ENCODE measurements at regions not wholly inside any gene's neighbourhood (a gene's known extent, or its start where the extent isn't known, plus 50 kb on each side); places are given as distances from the start of the nearest gene placed in this dataset.

GRCh38 chr7:25959168-25959734, 192.7 kb upstream of the NFE2L3 start:
- TF ChIP-seq POLR2AphosphoS5 (IDR thresholded peaks at IDR 0.05; ENCODE audit: low read depth) (no peak), SPI1 (IDR thresholded peaks at IDR 0.05; ENCODE audit: borderline replicate concordance, low read depth) (no peak), GABPA (IDR thresholded peaks at IDR 0.05; ENCODE audit: low read depth) (no peak), CTCF (IDR thresholded peaks at IDR 0.05; ENCODE audit: insufficient read depth, low read length) (no peak)
- TF ChIP-seq, protein P1, sequence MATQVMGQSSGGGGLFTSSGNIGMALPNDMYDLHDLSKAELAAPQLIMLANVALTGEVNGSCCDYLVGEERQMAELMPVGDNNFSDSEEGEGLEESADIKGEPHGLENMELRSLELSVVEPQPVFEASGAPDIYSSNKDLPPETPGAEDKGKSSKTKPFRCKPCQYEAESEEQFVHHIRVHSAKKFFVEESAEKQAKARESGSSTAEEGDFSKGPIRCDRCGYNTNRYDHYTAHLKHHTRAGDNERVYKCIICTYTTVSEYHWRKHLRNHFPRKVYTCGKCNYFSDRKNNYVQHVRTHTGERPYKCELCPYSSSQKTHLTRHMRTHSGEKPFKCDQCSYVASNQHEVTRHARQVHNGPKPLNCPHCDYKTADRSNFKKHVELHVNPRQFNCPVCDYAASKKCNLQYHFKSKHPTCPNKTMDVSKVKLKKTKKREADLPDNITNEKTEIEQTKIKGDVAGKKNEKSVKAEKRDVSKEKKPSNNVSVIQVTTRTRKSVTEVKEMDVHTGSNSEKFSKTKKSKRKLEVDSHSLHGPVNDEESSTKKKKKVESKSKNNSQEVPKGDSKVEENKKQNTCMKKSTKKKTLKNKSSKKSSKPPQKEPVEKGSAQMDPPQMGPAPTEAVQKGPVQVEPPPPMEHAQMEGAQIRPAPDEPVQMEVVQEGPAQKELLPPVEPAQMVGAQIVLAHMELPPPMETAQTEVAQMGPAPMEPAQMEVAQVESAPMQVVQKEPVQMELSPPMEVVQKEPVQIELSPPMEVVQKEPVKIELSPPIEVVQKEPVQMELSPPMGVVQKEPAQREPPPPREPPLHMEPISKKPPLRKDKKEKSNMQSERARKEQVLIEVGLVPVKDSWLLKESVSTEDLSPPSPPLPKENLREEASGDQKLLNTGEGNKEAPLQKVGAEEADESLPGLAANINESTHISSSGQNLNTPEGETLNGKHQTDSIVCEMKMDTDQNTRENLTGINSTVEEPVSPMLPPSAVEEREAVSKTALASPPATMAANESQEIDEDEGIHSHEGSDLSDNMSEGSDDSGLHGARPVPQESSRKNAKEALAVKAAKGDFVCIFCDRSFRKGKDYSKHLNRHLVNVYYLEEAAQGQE (IDR thresholded peaks at IDR 0.05; ENCODE audit: insufficient replicate concordance, low read depth), result no peak
- peaks cover 3% of the 10 kb centered on the region for H3K27me3 ChIP-seq (ENCODE audit: insufficient read depth, poor library complexity, severe bottlenecking)

DNA sequence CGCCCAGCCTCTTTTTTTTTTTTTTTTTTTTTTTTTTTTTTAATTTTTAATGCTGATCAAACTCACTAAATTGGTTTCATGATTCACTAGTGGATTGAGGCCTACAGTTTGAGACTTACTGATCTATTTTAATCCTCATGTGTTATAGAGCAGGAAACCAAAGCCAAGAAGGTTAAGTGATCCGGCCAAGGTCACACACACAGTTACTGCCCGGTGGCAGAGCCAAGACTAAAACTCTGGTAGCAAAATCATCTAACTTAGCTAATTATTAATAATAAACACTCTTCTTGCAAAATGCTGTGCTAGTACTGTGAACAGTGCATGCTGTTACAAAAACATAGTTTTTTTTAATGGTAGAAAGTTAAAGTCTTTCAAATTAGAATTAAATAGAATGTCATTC, 188.3 kb upstream of the NFE2L3 start:
- no peak overlapping the region for H3K4me3 ChIP-seq (replicated peaks; ENCODE audit: insufficient read depth, low read length)
- no peak overlapping the region for H3K27ac ChIP-seq (replicated peaks)
- H3K27me3 ChIP-seq (ENCODE audit: insufficient read depth, poor library complexity, severe bottlenecking), result no peaks in the 10 kb centered on the region
- no peak for TF ChIP-seq SPI1 (IDR thresholded peaks at IDR 0.05; ENCODE audit: borderline replicate concordance, low read depth)
- no peak for TF ChIP-seq POLR2AphosphoS5 (IDR thresholded peaks at IDR 0.05; ENCODE audit: low read depth)
- TF ChIP-seq GABPA (IDR thresholded peaks at IDR 0.05; ENCODE audit: low read depth), result no peak
- TF ChIP-seq CTCF (IDR thresholded peaks at IDR 0.05; ENCODE audit: insufficient read depth, low read length), result no peak
- TF ChIP-seq, protein P1 (IDR thresholded peaks at IDR 0.05; ENCODE audit: insufficient replicate concordance, low read depth), result no peak
- no peak for DNase-seq (ENCODE audit: low read depth in 1 of 2, low spot score in 1 of 2)

More at GRCh38 chr7:25959168-25959734, 192.7 kb upstream of the NFE2L3 start:
- no peak for DNase-seq (ENCODE audit: low read depth in 1 of 2, low spot score in 1 of 2)
- Histone ChIP-seq H3K27ac (replicated peaks) (no peak overlapping the region), H3K4me3 (replicated peaks; ENCODE audit: insufficient read depth, low read length) (no peak overlapping the region)

DNA sequence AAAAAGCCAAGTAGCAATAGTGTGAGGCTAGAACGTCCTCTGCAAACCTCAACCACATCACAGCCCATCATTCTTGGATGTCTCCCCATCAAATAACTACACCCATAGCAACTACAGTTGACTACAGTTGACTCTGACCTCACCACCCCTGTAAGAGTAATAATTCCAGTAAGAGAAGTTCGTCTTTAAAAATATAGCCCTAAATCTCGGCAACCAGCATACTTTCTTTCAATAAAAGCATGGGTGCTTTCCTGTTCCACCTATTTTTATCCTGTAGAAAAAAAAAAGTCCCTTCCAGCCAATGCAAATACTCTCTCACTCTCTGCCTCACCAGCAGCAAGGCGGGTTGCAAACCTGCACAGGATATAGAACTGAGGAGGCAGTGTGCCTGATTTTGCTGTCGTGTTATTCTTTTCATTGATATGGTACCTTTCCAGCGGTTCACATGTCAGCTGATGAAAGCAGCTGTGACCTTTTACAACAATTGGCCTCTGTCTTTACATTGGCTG, 187.5 kb upstream of the NFE2L3 start:
- Histone ChIP-seq H3K4me3 (replicated peaks; ENCODE audit: insufficient read depth, low read length) (no peak overlapping the region), H3K27ac (replicated peaks) (no peak overlapping the region)

More for the DNA sequence above, 187.5 kb upstream of the NFE2L3 start:
- H3K27me3 ChIP-seq (ENCODE audit: insufficient read depth, poor library complexity, severe bottlenecking), result no peaks in the 10 kb centered on the region
- DNase-seq (ENCODE audit: low read depth in 1 of 2, low spot score in 1 of 2), result no peak
- TF ChIP-seq POLR2AphosphoS5 (IDR thresholded peaks at IDR 0.05; ENCODE audit: low read depth), result no peak
- no peak for TF ChIP-seq SPI1 (IDR thresholded peaks at IDR 0.05; ENCODE audit: borderline replicate concordance, low read depth)
- no peak for TF ChIP-seq GABPA (IDR thresholded peaks at IDR 0.05; ENCODE audit: low read depth)
- TF ChIP-seq, protein P1 (IDR thresholded peaks at IDR 0.05; ENCODE audit: insufficient replicate concordance, low read depth), result no peak
- no peak for TF ChIP-seq CTCF (IDR thresholded peaks at IDR 0.05; ENCODE audit: insufficient read depth, low read length)

Measured in HL-60 (cell line).